HG02943 (cell line): ENCODE measurements at regions not wholly inside any gene's neighbourhood (a gene's known extent, or its start where the extent isn't known, plus 50 kb on each side); places are given as distances from the start of the nearest gene placed in this dataset.

Experiments used
- ATAC-seq: cut with Tn5 transposase; IDR thresholded peaks from one replicate; pipeline ENCODE4 v1.9.1; 2021; ENCODE audit warnings: mild to moderate bottlenecking, low read depth, moderate library complexity; ENCODE audit not compliant: unreplicated experiment

DNA sequence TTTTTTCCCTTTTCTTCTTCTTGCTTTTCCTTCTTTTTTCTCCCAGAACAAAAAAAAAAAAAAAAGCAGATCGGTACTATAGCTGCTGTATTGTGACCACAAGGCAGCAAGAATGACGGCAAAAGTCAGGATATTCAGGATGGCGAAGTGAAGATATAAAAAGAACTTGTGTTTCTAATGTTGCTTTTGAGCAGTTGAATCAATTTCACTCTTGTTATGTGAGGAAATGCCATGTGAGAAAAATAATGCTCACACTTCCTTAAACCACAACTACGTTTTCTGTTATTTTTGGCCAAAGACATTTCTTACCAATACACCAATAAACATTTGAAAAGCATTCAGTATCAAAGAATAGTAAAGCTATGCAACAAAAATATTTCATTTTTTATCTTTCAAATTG, 510.5 kb downstream of the HACE1 start:
- ATAC-seq: no peak

DNA sequence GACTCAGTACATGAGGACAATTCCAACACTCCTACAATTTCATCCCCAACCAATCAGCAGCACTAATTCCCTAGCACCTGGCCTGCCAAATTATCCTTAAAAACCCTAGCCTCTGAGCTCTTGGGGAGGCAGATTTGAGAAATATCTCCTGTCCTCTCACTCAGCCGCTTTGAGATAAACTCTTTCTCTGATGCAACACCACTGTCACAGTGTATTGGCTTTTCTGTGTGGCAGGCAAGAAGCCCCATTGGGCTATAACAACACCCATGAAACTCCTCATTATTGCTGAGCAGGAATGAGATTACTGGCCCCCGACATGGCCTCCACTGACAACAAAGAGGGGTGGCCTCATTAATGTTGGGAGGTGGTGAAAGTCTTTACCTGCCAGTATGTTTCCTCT, 515.5 kb downstream of the HACE1 start:
- ATAC-seq: no peak

DNA sequence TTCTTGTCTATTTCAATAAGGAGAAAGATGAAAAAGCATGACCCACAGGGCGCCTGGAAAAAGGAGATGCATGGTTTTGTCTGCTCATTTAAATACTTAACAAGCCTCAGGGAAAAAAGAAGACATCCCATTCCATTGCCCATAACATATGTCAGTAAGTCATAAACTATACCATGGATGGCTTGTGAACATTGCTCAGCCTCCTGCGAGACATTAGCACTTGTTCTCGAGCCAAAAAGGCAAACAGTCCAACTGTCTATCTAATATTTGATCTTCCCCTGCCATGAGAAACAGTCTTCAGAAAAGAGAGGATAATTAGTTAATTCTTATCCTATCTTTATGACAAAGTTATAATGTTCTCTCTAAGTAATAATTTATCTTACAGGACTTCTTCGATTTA, 527.4 kb downstream of the HACE1 start:
- ATAC-seq: no peak

DNA sequence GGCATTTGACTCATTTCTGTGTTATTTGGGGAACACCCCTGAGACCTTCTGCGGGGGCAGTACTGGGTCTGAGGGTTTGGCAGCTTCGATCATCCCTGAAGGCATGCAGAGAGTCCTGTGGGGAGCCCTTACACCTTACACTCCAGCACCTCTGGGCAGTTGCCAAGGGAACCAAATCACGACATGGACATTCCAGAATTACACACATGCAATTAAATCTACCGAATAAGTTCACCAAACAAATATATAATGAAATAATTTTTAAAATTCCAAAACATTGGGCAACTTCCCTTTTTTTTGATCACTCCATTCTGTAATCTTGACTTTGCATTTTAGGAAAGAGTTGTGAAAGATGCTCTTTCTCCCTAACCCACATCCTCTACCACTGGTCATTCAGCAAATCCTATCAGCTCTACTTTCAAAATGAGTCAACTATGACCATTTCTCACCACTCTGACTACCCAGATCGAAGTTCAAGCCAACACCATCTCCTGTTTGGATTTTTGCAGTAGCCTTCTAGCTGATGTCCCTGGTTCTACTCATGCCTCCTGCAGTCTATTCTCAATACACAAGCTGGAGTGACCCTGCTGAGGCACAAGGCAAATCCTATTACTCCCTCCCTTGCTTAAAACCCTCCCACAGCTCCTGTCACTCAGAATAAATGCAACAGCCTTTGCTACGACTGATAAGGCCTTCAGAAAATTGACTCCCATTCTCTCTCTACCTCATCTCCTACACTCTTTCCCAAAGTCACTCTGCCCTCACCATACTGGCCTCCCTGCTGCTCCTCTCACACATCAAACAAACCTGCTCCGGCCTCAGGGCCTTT, 533.3 kb downstream of the HACE1 start:
- ATAC-seq: no peak

DNA sequence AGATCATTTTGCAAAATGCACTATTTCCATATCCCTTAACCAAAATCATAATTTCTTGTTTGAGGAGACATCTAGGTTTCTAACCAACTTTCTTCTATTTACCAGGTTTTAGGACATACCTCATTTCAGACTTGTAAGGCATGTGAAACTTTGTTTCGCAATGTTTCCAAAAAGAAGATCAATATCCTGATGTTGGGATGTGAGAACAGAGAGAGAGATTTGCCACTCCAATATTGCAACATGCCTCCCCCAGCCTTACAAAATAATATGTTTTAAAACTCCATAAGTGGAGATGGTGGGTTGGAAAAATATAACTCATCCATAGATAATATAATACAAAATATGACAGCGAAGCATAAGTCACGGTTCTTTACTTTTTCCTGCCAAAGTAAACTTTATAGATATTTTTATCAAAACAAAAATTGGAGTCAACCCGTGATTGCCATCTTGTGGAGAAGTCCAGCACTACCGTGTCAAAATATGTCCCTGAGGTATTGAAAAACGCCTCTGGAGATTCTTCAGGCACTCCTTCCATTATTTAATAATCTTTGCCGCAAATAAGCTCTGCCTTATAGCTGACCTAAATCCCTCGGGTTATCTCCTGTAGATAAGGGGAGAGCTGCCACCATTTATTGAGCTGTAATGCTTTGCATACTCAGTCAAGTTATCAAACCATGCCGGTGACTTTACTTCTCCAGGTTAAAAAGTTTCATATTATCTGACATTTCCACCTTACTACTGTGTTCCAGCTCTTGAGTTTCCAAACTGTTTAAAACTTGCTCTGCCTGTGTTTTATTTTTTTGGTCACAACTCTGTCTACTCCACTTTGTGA, 534.2 kb downstream of the HACE1 start:
- ATAC-seq: no peak

DNA sequence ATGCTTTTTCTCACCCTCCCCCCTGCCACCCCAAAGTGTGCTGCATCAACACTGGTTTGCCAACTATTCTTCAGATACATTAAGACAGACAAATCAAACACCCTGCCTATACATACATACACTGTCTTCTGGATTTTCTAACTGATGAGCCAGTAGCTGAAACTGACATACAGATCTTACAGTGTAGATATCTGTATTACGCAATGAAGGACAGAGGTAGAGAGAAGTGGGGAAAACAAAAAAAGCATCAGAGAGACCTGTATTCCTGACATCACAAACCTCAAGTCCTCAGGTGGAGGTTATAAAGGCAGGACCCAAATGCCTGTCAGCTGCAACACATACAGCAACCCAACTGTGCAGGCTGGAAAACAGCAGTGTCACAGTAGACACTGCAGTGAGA, 535.4 kb downstream of the HACE1 start:
- ATAC-seq: no peak

DNA sequence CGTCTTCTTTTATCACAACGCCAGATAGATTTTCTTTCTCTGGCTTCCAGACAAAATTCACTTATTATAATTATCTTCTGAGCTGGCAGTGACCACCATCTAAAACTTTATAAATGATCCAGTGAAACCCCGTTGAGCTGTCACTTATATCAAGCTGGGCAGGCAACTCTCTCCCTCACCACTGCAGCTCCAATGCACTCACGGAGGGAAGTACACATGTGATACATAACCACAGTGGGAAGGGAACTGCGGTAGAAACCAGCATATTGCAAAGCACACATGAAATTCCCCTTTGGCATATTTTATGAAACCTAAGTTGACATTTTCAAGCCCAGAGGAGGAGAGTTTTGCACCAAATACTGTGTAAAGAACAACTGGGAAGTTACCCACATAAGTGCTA, 536.9 kb downstream of the HACE1 start:
- no peak for ATAC-seq

DNA sequence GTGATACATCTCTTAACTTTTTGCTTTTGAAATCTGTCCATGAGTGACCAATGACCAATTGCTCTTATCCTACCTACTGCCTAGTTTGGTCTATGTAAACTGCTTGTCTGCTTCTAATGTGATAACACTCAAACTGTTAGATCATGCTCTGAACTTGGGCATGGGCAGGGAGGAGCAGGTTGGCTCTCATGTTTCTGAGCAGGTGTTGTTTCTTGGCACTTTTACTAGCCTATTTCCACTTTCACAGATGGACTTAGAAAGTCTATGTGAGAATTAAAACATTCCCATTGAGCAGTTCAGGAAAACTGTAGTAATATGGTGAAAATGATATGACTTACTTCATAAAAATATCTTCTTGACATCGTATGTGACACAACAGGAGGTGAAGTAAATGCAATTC, 538.4 kb downstream of the HACE1 start:
- ATAC-seq: no peak

DNA sequence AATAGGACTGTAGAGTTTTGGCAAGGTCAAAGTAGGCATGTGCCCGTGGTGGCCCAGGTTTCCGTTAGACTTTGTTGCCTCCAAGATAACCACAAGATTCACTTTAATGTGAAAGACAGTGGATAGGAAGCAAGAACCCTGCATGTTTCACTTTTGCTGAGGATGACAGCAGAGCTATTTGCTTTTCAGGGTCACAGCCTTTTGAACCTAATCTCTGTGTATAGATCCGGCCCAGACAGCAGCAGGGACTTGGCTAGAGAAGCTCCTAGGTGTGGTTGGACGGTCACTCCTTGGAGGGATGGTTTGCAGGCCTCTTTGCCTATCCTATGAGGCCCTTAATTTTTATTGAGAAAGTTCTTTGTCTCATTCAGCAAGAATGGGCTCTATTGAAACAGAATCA, 538.8 kb downstream of the HACE1 start:
- no peak for ATAC-seq

DNA sequence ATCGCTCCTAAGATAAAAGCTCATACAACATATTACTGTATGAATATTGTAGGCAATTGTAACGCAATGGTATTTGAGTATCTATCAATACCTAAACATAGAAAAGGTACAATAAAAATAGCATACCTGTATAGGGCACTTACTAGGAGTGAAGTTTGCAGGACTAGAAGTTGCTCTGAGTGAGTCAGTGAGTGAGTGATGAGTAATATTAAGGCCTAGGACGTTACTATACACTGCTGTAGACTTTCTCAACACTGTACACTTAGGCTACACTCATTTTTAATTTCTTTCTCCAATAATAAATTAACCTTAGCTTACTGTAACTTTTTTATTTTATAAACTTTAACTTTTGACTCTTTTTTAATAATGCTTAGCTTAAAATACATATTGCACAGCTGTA, 546.9 kb downstream of the HACE1 start:
- no peak for ATAC-seq

DNA sequence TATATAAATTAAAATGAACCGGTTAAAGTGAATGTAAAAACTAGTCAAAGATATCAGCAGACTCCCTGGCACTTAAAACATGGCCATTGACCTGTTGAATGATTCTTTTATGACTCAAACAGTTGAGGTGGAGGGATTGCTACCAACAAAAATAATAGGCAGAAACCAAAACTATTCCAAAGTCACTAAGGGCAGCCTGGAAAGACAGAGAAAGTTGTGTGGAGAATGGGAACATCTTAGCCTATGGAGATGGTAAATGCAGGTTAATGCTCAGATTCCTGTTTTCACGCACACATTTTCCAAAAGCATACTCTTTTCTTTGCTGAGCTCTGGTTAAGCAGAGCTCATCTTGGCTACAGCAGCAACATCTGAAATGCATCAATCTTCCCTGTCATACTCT, 553.5 kb downstream of the HACE1 start:
- ATAC-seq: no peak

DNA sequence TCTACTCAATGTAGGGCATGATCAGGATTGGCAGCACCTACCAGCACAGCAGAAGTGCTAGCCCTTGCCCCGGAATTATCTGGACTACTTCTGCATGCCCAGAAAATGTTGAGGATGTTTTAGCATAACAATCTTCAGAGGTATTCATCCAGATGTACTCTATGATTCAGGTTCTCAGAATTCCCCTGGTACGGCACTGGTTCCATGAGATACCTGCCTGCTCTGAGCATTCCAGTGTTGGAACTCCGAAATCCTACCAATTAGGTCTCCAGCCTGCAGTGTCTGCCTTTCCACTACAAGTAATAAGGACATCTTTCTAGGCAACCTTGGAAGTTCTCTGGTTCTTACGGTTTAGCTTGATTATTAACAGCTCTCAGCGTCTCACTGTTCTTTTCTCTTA, 554.5 kb downstream of the HACE1 start:
- no peak for ATAC-seq

DNA sequence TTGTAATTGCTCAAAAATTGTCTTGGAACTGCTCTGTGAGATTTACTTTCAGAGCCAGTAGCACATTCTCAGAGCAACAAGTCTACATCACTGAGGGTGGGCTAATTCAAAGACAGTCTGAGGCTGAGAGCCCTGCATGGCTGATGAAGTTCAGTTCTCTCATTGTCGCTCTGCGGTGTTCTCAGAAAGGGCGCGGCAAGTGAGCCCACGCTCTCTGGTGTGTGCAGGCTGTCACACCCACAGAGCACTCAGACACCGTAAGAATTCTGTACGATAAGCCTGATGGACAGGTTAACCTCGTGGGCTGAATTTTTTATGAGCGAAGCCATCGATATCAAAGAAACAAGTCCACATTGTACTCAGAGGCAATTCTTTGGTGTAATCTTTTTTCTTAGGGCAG, 557.8 kb downstream of the HACE1 start:
- no peak for ATAC-seq

DNA sequence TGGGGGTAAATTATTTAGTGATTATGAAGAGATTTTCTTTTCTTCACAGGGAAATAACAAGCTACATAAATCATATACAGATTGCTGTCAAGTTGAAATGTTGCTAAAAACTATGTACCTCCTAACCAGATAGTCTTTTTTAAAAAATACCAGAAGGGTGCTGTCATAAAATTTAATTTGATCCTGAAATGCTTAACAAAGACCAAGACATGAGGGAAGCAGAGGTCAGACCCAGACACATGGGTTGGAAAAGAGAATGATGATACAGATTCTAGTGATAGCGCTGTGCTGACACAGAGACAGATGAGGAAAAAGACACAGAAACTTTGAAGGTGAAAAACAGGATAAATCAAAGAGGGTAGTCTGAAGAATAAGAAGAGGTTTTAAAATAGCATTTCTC, 573.1 kb downstream of the HACE1 start:
- ATAC-seq: no peak

DNA sequence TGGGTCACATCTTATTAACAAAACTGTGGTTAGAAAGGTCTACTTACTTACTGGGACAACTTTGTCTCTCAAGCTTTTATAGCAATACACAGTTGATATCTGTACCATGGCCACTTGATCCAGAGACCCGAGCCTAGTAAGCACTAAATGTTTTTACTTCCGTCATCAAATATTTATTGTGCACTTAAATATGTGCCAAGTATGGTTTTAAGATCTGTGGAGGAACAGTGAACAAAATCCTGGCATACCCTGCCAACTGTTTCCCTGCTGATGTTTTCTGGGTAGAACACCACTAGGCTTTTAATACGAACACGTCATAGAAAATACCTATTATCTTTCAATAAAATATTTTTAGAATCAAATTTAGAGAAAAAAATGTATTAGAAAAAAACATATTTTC, 574.8 kb downstream of the HACE1 start:
- no peak for ATAC-seq

DNA sequence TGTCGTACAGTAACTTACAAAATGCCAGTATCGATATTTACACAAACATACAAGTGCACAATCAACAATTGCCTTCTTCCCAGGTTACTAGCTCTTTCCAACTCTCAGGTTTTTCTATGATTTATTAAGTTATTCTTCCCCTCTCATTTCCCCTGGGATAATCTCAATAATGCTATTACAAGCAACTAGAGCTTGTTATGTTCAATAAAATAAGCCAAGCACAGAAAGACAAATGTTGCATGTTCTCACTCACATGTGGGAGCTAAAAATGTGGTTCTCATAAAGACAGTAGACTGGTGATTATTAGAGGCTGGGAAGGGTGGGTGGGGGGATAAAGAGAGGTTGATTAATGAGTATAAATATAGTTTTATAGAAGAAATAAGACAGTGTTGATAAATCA, 577.1 kb downstream of the HACE1 start:
- ATAC-seq: no peak

DNA sequence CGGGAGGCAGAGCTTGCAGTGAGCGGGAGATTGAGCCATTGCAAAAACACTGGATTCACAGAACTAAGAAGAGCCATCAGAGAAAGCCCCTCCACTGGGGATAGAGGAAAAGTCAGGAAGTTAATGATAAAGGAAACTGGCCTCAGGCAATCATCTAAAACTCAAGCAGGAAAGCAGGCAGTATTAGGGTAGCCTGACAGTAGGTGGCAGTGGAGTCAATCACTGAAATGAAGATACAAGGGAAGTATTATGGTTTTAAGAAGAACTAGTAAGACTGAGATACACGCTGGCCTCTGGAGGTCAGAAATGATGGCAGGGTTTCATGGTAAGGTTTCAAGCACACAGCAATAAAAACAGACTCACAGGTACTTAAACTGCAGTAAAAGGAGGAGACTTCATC, 578.3 kb downstream of the HACE1 start:
- ATAC-seq: no peak

DNA sequence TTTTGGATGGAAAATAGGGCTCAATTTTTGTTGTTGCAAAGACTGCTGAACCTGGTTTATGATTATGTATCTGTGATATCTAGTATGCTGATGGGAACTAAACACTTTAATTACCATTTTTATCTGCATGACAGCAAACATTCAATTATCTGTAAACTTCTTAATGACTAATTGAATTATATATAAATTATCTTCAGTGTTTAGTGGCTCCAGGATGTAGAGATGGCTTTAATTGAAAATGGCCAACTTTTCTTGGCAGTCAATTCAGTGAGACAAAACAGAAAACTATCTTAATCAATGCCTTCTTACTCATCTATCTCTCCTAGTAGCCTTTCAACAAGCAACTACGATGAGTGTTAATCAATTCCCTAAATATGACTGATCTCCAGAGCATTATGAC, 591.3 kb downstream of the HACE1 start:
- ATAC-seq: no peak

DNA sequence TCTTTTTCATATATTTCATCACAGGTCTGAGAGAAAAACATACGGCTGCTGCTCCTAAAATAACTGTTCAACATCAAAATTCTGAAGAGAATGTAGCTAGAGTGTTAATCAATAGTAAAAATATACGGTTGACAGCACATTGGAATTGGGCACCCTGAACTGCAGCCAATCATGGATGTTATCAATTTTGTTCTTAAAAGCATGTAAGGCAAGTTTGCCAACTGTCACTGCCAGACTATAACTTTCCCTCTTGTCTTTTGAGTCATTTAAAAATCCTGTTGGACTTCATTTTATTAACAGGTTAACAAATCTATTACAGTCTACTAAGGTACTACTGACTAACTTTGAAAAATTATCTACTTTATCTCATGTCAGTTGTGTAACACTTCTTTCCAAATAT, 592.8 kb downstream of the HACE1 start:
- ATAC-seq: no peak

DNA sequence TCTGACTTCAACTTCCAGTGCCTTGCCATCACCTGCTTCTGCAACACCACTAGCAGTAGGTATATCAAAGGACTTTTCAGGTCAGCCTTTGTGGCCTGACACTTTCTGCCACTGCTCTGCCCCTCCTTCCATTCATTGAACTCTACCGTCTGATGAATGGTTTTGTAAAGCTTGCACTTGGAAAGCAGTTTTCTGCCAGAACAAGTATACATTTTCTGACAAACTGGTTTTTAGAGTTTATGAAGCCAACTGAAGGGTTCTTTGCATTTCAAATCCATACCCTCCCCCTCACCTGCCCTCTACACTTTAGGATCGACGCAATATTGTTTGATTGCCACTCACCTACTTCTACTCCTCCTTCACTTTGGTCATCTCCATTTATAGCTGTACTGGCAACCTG, 603.1 kb downstream of the HACE1 start:
- no peak for ATAC-seq

DNA sequence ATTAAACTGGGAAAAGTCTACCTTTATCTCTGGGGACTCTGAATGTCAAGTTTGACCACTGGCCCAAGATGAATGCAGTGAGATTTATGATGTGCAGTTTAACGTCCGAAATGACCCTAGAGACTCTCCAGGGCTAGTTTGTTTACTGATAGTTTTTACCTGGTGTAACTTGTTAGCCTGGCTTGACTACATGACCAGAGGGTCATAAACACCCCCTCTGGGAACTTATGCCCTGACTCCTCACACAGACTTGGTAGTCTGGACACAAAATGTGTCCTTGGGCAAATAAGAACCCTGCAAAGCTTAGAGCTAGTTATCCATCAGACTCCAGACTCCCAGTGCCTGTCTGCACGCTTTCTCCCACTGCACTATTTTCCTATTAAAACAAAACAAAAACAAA, 606.5 kb downstream of the HACE1 start:
- no peak for ATAC-seq

DNA sequence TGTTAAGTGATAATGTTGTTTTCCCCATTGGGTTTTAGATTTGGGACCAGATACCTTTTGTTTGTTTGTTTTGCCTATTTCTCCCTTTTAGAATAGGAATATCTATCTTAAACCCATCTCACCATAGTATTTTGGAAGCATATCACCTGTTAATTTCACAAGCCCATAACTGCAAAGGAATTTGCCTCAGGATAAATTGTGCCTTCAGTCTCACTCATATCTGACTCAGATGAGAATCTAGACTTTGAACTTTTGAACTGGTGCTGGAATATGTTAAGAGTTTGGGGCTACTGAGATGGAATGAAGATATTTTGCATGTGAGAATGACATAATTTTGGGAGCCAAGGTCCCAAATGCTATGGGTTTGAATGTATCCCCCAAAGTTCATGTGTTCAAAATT, 607.4 kb downstream of the HACE1 start:
- ATAC-seq: no peak
